Omental fat pad (tissue), 3 donors: ENCODE measurements at regions not wholly inside any gene's neighbourhood (a gene's known extent, or its start where the extent isn't known, plus 50 kb on each side); places are given as distances from the start of the nearest gene placed in this dataset.

ENCODE experiments used
- ATAC-seq: fragments of 150-250 bp; one replicate; pipeline ENCODE4 v1.9.1; 2016; ENCODE audit warnings: mild to moderate bottlenecking, moderate library complexity; ENCODE audit not compliant: low FRiP score
- DNase-seq: peaks from one replicate; pipeline ENCODE4 v3.0.0-alpha.2; 2019; ENCODE audit warnings: low spot score
- CTCF ChIP-seq, 3 donors: fragments of 450-650 bp; IDR thresholded peaks; one replicate each; pipeline ENCODE4 v1.5.1; 2016 to 2017; ENCODE audit warnings: antibody characterized with exemption in 3 of 3, mild to moderate bottlenecking in 3 of 3, moderate library complexity in 2 of 3

DNA sequence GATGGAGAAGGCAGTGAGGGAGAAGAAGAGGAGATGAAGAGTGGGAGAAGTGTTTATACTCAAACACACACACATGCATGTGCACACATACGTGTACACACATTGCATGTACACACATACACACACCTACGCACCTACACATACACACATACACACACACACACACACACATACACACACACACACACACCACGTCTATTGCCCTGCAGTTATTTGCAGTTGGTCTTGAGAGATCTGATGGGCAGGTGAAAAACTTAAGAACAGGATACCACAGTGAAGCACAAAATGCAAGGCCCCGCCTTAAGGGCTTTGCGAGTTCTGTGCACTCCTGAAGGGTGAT lies 190.2 kb downstream of the MYCN start:
- TF ChIP-seq CTCF (IDR thresholded peaks at IDR 0.05) = no peak

GRCh38 chr2:16129716-16130540 lies 189.6 kb downstream of the MYCN start:
- no peak for DNase-seq
- TF ChIP-seq CTCF (IDR thresholded peaks at IDR 0.05) = no peak
- no peak for ATAC-seq

More for the DNA sequence above, 190.2 kb downstream of the MYCN start:
- DNase-seq (no peak), ATAC-seq (no peak)

- ATAC-seq = no peak
- no peak for TF ChIP-seq CTCF (IDR thresholded peaks at IDR 0.05)
These were observed 188.6 kb downstream of the MYCN start for GRCh38 chr2:16128746-16129610.

GRCh38 chr2:16127958-16128357 lies 187.6 kb downstream of the MYCN start:
- DNase-seq (no peak), ATAC-seq (no peak)
- TF ChIP-seq CTCF (IDR thresholded peaks at IDR 0.05) = no peak

More at GRCh38 chr2:16128746-16129610, 188.6 kb downstream of the MYCN start:
- no peak for DNase-seq

GRCh38 chr2:16127276-16127940 lies 187.1 kb downstream of the MYCN start:
- DNase-seq (no peak), ATAC-seq (no peak)
- TF ChIP-seq CTCF (IDR thresholded peaks at IDR 0.05) = no peak

DNA sequence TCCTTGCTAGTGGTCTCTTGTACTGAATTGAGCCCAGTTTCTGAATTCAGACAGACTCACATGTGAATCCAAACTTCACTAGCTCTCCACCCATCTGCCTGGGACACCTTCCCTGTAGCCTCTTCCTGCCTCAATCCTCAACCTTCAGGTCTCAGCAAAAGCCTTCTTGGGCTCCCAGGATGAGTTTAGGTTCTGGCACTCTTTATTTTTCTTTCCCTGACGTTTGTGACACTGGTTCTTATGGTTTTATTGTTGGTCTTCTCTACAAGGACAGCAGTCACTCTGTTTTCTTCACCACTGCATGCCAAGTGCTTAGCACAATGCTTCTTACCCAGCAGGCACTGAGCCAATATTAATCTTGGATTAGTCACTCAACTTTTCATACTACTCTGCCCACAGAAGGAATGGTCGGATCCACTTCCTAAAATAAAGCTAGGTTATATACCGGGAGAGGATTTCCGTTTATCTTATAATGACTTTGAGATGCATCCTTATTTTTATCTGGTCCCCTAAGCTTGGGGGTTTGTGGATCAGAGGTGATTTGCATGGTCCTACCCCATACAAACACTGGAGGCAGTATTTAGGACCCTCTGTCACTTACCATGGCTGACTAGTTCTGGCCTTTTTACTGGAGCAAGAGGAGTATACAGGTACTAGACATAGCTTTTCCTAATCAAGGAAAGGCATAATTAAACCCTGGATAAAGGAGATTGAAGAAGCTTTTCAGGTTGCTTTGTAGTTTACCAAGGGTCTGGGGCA lies 186.3 kb downstream of the MYCN start:
- TF ChIP-seq CTCF (IDR thresholded peaks at IDR 0.05) = no peak
- ATAC-seq = no peak
- no peak for DNase-seq
